ENCODE measurements at regions not wholly inside any gene's neighbourhood (a gene's known extent, or its start where the extent isn't known, plus 50 kb on each side); places are given as distances from the start of the nearest gene placed in this dataset.

- Histone ChIP-seq H3K27me3 (ENCODE audit: control insufficient read depth, insufficient read depth, low read length) (no peaks in the 10 kb centered on the region), H3K4me1 (ENCODE audit: control insufficient read depth, insufficient read depth, low read length) (no peaks in the 10 kb centered on the region), H3K9me3 (ENCODE audit: control insufficient read depth, insufficient read depth, low read depth, low read length) (peaks cover 28% of the 10 kb centered on the region), H3K9ac (ENCODE audit: low read length) (no peak overlapping the region), H3K4me3 (ENCODE audit: low read depth, low read length) (no peak overlapping the region), H3K27ac (ENCODE audit: low read depth, low read length) (no peak overlapping the region), H3K36me3 (ENCODE audit: control insufficient read depth, insufficient read depth, low read length) (no peaks in the 10 kb centered on the region)
Measured at GRCh38 chr10:130772676-130773075, 538.8 kb downstream of the TCERG1L start.

DNA sequence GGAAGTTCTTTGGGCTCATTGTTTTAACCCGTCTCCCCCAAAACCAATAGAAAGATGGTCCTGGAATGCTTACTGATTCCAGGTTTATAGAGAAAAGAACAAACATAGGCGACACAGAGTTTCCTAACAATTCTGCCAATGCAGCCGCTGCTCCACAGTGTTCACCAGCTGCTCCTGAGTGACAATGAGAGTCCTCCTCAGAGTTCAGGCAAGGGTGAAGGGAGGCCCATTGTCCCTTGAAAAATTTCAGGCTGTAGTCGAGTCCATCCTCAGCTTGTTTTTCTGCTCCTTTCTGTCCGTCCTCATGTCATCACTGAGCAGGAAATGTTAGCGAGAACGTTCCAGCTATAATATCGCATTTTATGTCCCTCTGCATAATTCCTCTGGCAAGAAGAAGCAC is 537.6 kb downstream of the TCERG1L start:
- Histone ChIP-seq H3K9ac (ENCODE audit: low read length) (no peak overlapping the region), H3K27ac (ENCODE audit: low read depth, low read length) (no peak overlapping the region), H3K36me3 (ENCODE audit: control insufficient read depth, insufficient read depth, low read length) (no peaks in the 10 kb centered on the region), H3K4me1 (ENCODE audit: control insufficient read depth, insufficient read depth, low read length) (no peaks in the 10 kb centered on the region), H3K27me3 (ENCODE audit: control insufficient read depth, insufficient read depth, low read length) (no peaks in the 10 kb centered on the region), H3K4me3 (ENCODE audit: low read depth, low read length) (no peak overlapping the region), H3K9me3 (ENCODE audit: control insufficient read depth, insufficient read depth, low read depth, low read length) (peaks cover 17% of the 10 kb centered on the region)

DNA sequence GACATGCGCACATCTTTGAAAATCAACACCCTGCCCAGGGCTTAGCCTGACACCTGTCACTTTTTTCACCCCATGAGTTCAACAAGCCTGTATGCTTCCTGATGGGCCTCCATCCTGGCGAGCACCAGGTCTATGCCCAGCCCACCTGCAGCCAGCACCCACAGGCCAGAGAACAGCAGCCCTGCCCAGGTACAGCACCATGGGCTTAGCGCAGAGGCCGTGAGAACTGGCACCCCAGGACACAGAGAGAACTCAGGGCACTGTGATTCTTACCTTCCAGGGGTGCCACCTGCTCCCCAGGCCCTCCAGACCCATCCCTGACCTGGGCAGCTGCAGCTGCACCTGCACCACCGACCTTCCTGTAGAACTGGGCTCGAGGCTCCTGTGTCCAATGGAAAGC is 536.6 kb downstream of the TCERG1L start:
- no peak overlapping the region for H3K4me3 ChIP-seq (ENCODE audit: low read depth, low read length)
- H3K9ac ChIP-seq (ENCODE audit: low read length): no peak overlapping the region
- H3K9me3 ChIP-seq (ENCODE audit: control insufficient read depth, insufficient read depth, low read depth, low read length): peaks cover 8% of the 10 kb centered on the region
- H3K36me3 ChIP-seq (ENCODE audit: control insufficient read depth, insufficient read depth, low read length): no peaks in the 10 kb centered on the region
- H3K27me3 ChIP-seq (ENCODE audit: control insufficient read depth, insufficient read depth, low read length): no peaks in the 10 kb centered on the region
- no peak overlapping the region for H3K27ac ChIP-seq (ENCODE audit: low read depth, low read length)
- no peaks in the 10 kb centered on the region for H3K4me1 ChIP-seq (ENCODE audit: control insufficient read depth, insufficient read depth, low read length)

GRCh38 chr10:130775311-130775710 is 536.2 kb downstream of the TCERG1L start:
- Histone ChIP-seq H3K27me3 (ENCODE audit: control insufficient read depth, insufficient read depth, low read length) (no peaks in the 10 kb centered on the region), H3K36me3 (ENCODE audit: control insufficient read depth, insufficient read depth, low read length) (no peaks in the 10 kb centered on the region), H3K27ac (ENCODE audit: low read depth, low read length) (no peak overlapping the region), H3K9ac (ENCODE audit: low read length) (no peak overlapping the region), H3K4me1 (ENCODE audit: control insufficient read depth, insufficient read depth, low read length) (no peaks in the 10 kb centered on the region), H3K4me3 (ENCODE audit: low read depth, low read length) (no peak overlapping the region), H3K9me3 (ENCODE audit: control insufficient read depth, insufficient read depth, low read depth, low read length) (peaks cover 4% of the 10 kb centered on the region)

DNA sequence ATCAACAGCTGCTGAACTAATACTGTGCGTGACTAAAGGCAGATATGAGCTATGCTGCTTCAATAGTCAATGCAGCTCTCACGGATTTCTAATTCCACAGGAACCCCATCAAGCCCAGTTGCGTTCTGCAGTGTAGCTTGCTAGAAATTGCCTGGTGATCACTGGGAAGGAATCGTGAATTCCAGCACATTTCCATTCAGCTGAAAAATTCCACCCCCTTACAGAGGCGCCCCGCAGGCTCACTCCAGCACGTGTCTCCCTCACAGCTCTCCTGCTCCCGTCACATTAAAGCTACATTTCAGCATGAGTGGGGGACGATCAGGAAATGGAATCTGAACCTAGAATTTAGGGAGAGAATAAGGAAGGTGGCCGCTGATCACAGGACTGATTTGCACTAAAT is 534.8 kb downstream of the TCERG1L start:
- Histone ChIP-seq H3K27me3 (ENCODE audit: control insufficient read depth, insufficient read depth, low read length) (no peaks in the 10 kb centered on the region), H3K9me3 (ENCODE audit: control insufficient read depth, insufficient read depth, low read depth, low read length) (no peaks in the 10 kb centered on the region), H3K4me3 (ENCODE audit: low read depth, low read length) (no peak overlapping the region)

DNA sequence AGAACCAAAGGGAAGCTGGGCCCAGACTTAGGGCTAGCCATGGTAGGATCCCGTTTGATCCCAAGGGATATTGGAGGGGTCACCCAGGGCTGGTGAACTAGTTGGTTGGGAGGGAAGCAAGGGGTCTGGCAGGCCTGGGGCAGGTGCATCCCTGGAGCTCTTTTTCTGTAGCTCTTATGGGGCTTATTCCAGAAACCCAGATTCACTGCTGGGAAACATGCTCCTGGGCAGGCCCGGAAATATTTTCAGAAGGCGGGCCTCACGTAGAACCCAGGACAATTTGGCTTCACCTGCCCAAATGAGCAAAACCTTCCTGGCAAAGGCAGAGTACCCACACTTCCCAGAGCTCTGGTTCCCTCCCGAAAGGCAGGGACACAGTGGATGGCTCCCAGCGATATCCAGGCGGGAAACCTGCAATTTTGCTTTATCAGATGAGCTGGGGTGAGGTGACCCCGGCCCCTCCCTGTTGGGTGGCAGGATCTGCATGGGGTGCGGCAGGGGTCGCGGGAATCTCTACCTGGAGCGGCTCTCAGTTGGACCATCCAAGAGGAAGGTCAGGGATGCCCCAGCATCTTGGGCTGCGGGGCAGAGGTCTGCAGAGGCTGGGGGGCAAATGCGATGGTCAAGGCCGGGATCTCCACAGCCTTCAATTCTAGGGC is 533.9 kb downstream of the TCERG1L start:
- Histone ChIP-seq H3K27me3 (ENCODE audit: control insufficient read depth, insufficient read depth, low read length) (no peaks in the 10 kb centered on the region), H3K9ac (ENCODE audit: low read length) (no peak overlapping the region), H3K9me3 (ENCODE audit: control insufficient read depth, insufficient read depth, low read depth, low read length) (no peaks in the 10 kb centered on the region), H3K4me1 (ENCODE audit: control insufficient read depth, insufficient read depth, low read length) (no peaks in the 10 kb centered on the region), H3K36me3 (ENCODE audit: control insufficient read depth, insufficient read depth, low read length) (no peaks in the 10 kb centered on the region), H3K27ac (ENCODE audit: low read depth, low read length) (no peak overlapping the region), H3K4me3 (ENCODE audit: low read depth, low read length) (no peak overlapping the region)

More for the DNA sequence above, 534.8 kb downstream of the TCERG1L start:
- no peak overlapping the region for H3K27ac ChIP-seq (ENCODE audit: low read depth, low read length)
- no peak overlapping the region for H3K9ac ChIP-seq (ENCODE audit: low read length)
- no peaks in the 10 kb centered on the region for H3K4me1 ChIP-seq (ENCODE audit: control insufficient read depth, insufficient read depth, low read length)
- no peaks in the 10 kb centered on the region for H3K36me3 ChIP-seq (ENCODE audit: control insufficient read depth, insufficient read depth, low read length)

- no peaks in the 10 kb centered on the region for H3K4me1 ChIP-seq (ENCODE audit: control insufficient read depth, insufficient read depth, low read length)
- H3K9me3 ChIP-seq (ENCODE audit: control insufficient read depth, insufficient read depth, low read depth, low read length): no peaks in the 10 kb centered on the region
- H3K27me3 ChIP-seq (ENCODE audit: control insufficient read depth, insufficient read depth, low read length): no peaks in the 10 kb centered on the region
- no peaks in the 10 kb centered on the region for H3K36me3 ChIP-seq (ENCODE audit: control insufficient read depth, insufficient read depth, low read length)
- H3K4me3 ChIP-seq (ENCODE audit: low read depth, low read length): no peak overlapping the region
- H3K27ac ChIP-seq (ENCODE audit: low read depth, low read length): no peak overlapping the region
- no peak overlapping the region for H3K9ac ChIP-seq (ENCODE audit: low read length)
Measured at GRCh38 chr10:130778166-130778545, 533.4 kb downstream of the TCERG1L start.

DNA sequence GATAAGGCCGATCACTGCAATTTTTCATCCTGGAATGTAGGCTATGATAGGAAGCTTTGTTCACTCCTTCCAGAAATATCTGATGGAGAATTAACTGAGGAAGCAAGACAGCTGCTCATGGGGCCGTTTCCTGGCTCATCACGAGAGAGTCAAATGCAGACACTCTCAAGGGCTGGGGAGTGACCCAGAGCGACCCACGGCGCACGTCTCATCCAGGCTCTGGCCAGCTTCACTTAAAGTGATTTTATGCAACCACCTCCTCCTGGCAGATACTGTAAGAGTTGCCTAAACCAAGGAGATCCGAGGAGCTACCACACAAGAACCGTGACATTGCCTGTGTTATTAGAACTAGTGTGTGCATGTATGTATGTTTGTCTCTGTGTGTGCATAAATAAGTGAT is 530.8 kb downstream of the TCERG1L start:
- Histone ChIP-seq H3K4me1 (ENCODE audit: control insufficient read depth, insufficient read depth, low read length) (no peaks in the 10 kb centered on the region), H3K9me3 (ENCODE audit: control insufficient read depth, insufficient read depth, low read depth, low read length) (no peaks in the 10 kb centered on the region), H3K27ac (ENCODE audit: low read depth, low read length) (no peak overlapping the region)

DNA sequence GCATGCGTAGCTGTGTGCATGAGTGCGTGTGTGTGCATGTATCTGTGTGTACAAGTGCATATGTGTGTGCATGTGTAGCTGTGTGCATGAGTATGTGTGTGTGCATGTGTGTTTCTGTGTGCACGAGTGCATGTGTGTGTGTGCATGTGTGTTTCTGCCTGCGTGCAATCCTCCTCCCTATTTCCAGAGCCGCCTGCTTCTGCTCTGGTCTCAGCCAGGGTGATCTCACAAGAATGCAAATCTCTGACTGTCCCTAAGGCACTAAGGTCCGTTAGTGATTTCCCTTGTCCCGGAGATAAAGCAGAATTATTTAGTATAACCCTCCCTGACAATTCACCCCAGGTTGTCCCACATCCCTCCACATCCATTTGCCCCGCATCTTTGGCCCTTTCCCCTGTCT is 530.3 kb downstream of the TCERG1L start:
- no peaks in the 10 kb centered on the region for H3K27me3 ChIP-seq (ENCODE audit: control insufficient read depth, insufficient read depth, low read length)
- H3K4me1 ChIP-seq (ENCODE audit: control insufficient read depth, insufficient read depth, low read length): no peaks in the 10 kb centered on the region
- no peaks in the 10 kb centered on the region for H3K9me3 ChIP-seq (ENCODE audit: control insufficient read depth, insufficient read depth, low read depth, low read length)
- H3K36me3 ChIP-seq (ENCODE audit: control insufficient read depth, insufficient read depth, low read length): no peaks in the 10 kb centered on the region
- no peak overlapping the region for H3K4me3 ChIP-seq (ENCODE audit: low read depth, low read length)
- H3K27ac ChIP-seq (ENCODE audit: low read depth, low read length): no peak overlapping the region
- H3K9ac ChIP-seq (ENCODE audit: low read length): no peak overlapping the region

More for the DNA sequence above, 530.8 kb downstream of the TCERG1L start:
- Histone ChIP-seq H3K36me3 (ENCODE audit: control insufficient read depth, insufficient read depth, low read length) (no peaks in the 10 kb centered on the region), H3K9ac (ENCODE audit: low read length) (no peak overlapping the region), H3K4me3 (ENCODE audit: low read depth, low read length) (no peak overlapping the region), H3K27me3 (ENCODE audit: control insufficient read depth, insufficient read depth, low read length) (no peaks in the 10 kb centered on the region)

GRCh38 chr10:130781623-130782022 is 529.9 kb downstream of the TCERG1L start:
- Histone ChIP-seq H3K36me3 (ENCODE audit: control insufficient read depth, insufficient read depth, low read length) (no peaks in the 10 kb centered on the region), H3K9ac (ENCODE audit: low read length) (no peak overlapping the region), H3K9me3 (ENCODE audit: control insufficient read depth, insufficient read depth, low read depth, low read length) (no peaks in the 10 kb centered on the region), H3K27me3 (ENCODE audit: control insufficient read depth, insufficient read depth, low read length) (no peaks in the 10 kb centered on the region), H3K4me3 (ENCODE audit: low read depth, low read length) (no peak overlapping the region), H3K4me1 (ENCODE audit: control insufficient read depth, insufficient read depth, low read length) (no peaks in the 10 kb centered on the region), H3K27ac (ENCODE audit: low read depth, low read length) (no peak overlapping the region)

DNA sequence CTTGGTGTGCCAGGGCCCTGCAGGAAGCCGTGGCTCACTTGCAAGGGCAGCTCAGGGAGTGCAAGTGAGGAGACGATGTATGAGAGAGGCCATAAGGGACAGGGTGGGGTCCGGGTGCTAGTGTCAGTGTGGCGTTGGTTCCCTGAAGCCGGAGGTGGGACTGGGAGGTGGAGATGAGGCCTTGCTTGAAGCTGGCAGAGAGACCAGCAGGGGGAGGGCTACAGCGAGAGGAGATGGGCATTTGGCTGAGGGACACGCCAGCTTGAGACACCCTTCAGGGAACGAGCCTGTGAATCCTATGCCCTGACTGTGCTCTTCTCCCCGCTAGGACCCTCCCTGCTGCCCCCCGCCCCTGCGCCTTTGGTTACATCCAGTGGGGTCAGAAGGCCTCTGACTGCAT is 529.1 kb downstream of the TCERG1L start:
- no peaks in the 10 kb centered on the region for H3K9me3 ChIP-seq (ENCODE audit: control insufficient read depth, insufficient read depth, low read depth, low read length)
- H3K4me3 ChIP-seq (ENCODE audit: low read depth, low read length): no peak overlapping the region
- no peaks in the 10 kb centered on the region for H3K4me1 ChIP-seq (ENCODE audit: control insufficient read depth, insufficient read depth, low read length)
- no peaks in the 10 kb centered on the region for H3K36me3 ChIP-seq (ENCODE audit: control insufficient read depth, insufficient read depth, low read length)
- no peak overlapping the region for H3K27ac ChIP-seq (ENCODE audit: low read depth, low read length)
- H3K27me3 ChIP-seq (ENCODE audit: control insufficient read depth, insufficient read depth, low read length): no peaks in the 10 kb centered on the region
- no peak overlapping the region for H3K9ac ChIP-seq (ENCODE audit: low read length)

DNA sequence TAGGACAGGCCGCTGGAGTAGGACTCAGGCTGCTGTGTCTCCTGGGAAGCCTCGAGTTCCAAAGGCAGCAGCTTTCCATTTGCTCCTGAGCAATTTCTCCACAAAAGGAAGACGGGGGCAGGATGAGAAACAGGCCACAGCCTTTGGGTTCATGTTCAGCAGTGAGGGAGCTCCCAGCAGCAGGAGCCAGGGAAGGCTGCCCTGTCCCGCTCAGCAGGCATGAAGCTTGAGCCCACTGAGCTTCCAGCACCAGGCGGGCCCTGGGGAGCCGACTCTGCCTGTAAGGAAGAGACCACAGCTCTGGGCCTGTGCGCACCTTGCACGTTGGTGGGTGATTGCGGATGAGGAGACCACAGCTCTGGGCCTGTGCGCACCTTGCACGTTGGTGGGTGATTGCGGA is 527.2 kb downstream of the TCERG1L start:
- Histone ChIP-seq H3K27ac (ENCODE audit: low read depth, low read length) (no peak overlapping the region), H3K4me1 (ENCODE audit: control insufficient read depth, insufficient read depth, low read length) (no peaks in the 10 kb centered on the region), H3K36me3 (ENCODE audit: control insufficient read depth, insufficient read depth, low read length) (no peaks in the 10 kb centered on the region), H3K4me3 (ENCODE audit: low read depth, low read length) (no peak overlapping the region), H3K9ac (ENCODE audit: low read length) (no peak overlapping the region), H3K9me3 (ENCODE audit: control insufficient read depth, insufficient read depth, low read depth, low read length) (no peaks in the 10 kb centered on the region), H3K27me3 (ENCODE audit: control insufficient read depth, insufficient read depth, low read length) (no peaks in the 10 kb centered on the region)
